ENCODE measurements at regions not wholly inside any gene's neighbourhood (a gene's known extent, or its start where the extent isn't known, plus 50 kb on each side); places are given as distances from the start of the nearest gene placed in this dataset.

- DNase-seq: no peak
Observed at GRCh38 chr9:99403371-99403770, 181.3 kb downstream of the SEC61B start.

GRCh38 chr9:99405359-99405758 is 183.3 kb downstream of the SEC61B start:
- no peak for DNase-seq

- no peak for DNase-seq
Observed at GRCh38 chr9:99406939-99407338, 184.9 kb downstream of the SEC61B start.

DNA sequence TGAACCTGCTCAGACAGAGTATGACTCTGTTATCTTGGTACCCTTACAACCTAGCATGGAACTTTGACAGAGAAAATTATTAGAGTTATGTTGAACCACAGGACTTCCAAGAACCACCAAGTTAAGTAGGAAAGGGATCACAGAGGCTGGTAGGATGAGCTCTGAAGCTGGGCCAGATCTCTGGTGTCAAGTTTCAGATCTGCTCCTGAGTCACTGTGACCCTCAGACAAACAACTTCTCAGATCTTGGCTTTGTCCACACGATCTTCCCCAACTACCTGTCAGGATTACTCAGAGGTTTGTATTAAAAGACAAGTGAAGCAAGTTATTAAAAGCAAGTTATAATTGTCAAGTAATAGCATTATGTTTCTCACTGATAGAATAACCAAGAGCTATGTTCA is 189.0 kb downstream of the SEC61B start:
- DNase-seq: no peak

- DNase-seq: no peak
Observed at GRCh38 chr9:99411479-99412115, 189.5 kb downstream of the SEC61B start.

DNA sequence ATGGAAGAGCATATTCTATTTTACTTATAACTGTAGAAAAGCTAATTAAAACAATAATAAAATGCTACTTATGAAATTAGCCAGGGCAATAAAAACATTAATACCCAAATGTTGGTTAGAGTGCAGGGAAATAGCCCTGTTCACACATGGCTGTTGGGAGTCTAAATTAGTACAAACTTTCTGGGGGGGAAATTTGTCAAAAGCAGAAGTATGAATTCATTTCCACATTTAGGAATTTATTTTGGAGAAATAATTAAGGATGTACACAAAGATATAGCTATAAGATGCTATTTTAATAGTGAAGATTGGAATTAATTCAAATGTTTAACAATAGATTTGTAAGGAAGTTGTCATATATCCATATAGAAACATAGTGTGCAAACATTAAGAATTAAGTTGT is 190.5 kb downstream of the SEC61B start:
- no peak for DNase-seq

GRCh38 chr9:99414321-99414720 is 192.2 kb downstream of the SEC61B start:
- DNase-seq: no peak

DNA sequence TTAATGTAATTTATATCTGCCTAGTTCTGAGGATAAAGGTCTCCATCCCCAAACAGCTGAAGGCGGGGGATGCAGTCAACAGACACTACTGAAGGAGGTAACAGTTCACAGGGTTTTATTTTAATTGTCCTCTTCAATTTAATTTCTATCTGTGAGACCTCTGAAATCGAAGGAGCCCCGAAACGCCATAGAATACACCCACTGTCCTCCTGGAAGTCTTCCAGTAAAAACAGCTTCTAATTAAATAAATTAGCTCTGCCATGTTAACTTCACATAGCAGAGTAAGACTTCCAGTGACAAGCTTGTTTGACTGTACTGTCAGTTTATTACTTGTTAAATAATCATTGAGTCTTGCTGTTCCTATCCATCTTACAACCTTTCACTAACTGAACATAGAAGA is 193.5 kb downstream of the SEC61B start:
- no peak for DNase-seq

DNA sequence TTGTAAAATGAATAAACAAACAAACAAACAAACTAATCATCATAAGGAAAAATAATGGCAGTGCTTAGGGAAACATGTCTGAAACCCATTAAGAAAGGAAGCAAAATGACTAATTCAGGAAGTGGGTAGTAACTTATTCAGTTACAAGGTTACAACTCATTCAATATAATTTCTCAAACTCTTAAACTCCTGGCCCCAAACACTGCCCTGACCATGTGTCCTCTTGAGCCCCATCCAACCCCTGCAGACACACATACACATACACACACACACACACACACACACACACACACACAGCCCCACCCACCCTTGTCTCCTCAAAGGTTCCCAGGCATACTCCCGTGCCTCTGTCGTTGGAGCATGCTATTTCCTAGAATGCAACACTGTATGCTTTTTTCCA is 193.9 kb downstream of the SEC61B start:
- DNase-seq: no peak

GRCh38 chr9:99419070-99419469 is 197.0 kb downstream of the SEC61B start:
- no peak for DNase-seq

- no peak for DNase-seq
Observed at GRCh38 chr9:99421369-99421768, 199.3 kb downstream of the SEC61B start.

GRCh38 chr9:99425124-99425523 is 203.0 kb downstream of the SEC61B start:
- no peak for DNase-seq

DNA sequence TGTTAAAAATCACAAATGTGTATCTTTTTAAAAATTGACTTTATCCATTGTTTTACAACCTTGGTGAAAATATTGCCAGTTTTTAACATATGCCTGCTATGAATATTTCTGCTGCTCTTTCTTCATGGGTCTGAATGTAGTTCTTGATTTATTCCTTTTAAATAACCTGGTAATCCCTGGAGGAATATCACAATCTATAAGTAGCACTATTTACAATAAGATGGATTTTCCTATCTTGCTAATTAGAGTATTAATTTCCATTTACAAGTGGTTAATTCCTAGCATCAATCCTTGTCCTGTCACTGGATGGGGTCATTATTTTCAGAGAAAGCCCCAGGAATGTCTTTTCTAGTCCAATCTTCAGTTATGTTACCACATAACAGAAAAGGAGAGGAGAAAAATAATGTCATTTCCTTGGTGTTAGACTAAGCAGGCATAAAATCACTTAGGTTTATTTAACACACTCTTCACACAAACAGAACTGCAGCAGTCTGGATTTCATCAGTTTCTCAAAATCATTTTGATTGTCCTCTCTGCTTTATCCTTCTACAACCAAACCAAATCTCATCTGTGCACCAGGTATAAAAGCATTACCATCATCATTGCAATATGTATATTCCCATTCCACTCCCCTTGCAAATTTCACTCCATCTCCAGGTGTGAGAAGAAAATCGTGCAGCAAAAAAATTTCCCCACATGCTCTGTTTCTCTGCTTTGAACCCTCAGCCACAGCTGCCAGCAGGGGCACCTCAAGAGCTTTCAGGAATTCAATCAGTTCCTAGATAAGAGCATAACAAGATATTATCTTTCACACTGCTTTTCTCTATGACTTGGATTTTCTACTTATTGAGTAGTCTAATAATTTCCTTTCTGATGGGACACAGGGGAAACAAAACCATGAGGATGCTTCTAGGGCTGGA is 204.1 kb downstream of the SEC61B start:
- no peak for DNase-seq

- DNase-seq: no peak
Observed at GRCh38 chr9:99427260-99427659, 205.2 kb downstream of the SEC61B start.

DNA sequence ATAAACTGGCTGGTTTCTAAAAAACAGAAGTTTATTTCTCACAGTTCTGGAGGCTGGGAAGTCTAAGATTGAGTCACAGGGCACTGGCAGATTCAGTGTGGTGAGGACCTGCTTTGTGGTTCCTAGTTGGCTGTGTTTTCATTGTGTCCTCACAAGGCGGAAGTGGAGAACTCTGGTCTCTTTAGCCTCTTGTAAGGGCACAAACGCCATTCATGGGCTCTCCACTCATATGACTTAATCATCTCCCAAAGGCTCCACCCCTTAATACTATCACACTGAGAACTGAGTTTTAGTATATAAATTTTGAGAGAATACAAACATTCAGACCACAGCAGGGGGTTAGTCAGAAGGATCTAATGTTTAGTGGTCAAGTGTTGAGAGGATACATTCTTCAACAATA is 208.2 kb downstream of the SEC61B start:
- no peak for DNase-seq

DNA sequence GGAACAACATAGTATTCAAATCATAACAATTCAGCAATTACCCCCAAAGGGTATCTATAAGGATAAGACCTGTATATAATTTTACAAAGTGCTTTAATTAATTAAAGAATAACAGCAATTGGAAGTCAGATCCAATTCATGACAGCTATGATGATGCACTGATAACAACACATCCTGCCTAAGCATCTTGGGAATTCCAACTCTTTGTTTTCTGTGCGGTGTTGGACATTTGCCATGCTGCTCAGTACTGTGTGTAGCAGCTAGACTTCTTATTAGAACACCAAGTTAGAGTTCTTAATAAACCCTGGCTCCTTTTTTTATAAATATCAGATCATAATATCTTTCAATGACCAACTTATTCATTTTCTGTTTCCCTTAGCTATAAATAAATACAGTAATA is 209.0 kb downstream of the SEC61B start:
- DNase-seq: no peak

- no peak for DNase-seq
Observed at GRCh38 chr9:99432075-99432474, 210.0 kb downstream of the SEC61B start.

DNA sequence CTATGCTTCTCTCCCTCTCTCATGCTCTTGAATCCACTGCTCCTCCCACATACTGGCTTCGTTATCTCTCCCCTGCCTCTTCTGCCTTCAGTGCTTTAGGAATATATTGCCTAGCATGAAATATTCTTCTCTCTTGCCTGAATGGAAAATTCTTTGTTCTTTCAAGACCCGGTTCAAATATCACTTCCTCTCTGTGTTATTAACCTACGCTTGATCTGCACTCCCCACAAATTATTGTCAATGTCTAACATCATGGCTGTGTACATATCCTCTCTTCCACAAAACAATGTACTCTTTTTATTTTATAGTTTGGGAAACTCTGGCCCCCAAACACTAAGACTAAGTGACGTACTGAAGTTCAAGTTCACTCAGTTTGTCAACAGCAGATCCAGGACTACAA is 211.0 kb downstream of the SEC61B start:
- DNase-seq: no peak

GRCh38 chr9:99433555-99433954 is 211.5 kb downstream of the SEC61B start:
- peak in 1 of 4 experiments; percentile 2 for DNase-seq

- no peak for DNase-seq
Observed at GRCh38 chr9:99436616-99437015, 214.5 kb downstream of the SEC61B start.

DNA sequence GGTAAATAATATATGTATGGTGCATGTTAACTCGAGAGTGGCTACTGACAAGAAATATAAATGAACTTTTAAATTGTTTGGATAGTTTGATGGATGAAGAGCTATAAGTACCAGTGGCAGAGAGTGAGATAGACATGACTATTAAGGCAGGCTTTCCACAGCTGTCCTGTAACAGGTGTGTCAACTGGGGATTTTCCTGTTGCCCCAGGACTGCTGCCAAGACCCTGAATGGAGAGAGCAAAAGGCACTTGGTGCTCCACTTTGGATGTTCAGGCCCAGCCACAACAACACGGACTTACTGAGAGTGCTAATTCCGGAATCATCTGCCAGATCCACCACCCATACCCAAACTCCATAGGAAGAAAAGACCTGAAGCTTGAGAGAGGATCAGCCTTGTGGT is 215.1 kb downstream of the SEC61B start:
- DNase-seq: no peak

- DNase-seq: no peak
Observed at GRCh38 chr9:99438596-99438995, 216.5 kb downstream of the SEC61B start.

GRCh38 chr9:99441829-99442228 is 219.7 kb downstream of the SEC61B start:
- DNase-seq: no peak

GRCh38 chr9:99445371-99445891 is 223.3 kb downstream of the SEC61B start:
- DNase-seq: no peak

All from activated naive CD4-positive, alpha-beta T cell (primary cell).